ENCODE measurements at regions not wholly inside any gene's neighbourhood (a gene's known extent, or its start where the extent isn't known, plus 50 kb on each side); places are given as distances from the start of the nearest gene placed in this dataset.

DNA sequence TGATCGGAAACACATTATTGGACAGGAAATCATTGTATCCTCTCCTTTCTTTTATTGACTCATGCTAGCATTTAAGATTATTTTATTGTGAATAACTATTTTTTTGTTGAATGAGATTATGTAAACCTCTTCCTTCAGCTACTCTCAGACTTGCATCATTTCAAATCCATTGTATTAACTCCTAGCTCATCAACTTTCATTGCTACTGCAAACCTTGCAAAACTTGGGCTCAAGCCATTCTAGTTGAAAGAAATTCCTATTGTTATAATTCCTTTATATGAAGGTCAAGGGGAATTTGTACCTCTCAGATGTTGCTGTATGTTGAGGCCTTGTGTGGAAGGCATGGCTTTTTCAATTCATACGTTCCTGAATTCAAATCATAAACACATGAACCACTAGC is 1764.6 kb downstream of the SUCLG1 start:
- no peak for DNase-seq (ENCODE audit: low read depth in 2 of 2)

DNA sequence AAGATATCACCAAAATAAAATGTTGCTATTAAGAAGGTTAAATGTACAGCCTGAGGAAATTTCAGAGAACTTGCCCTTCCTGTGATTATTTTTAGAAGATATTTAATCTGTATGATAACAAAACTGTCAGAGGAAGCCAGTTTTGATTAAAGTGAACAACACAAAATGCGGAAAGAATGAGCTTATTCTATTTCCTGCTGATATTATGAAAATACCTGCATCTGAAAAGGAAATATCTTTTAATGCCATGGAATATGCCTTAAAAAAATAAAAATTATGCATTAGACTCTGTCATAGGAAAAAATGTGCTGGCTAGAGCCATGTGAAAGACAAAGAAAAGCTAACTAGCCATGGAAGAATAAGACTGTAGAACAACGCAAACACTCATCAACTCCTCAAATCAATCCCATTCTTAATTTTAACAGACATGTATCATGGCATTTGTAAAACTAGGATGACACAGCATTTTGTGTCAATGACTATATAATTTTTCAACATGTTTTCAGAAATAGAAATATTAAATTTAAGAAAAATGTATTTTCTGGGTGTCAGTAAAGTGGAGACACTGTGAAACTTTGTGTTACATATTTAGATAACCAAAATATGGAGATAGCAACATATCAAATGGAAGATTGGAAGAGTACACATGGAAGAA is 1768.2 kb downstream of the SUCLG1 start:
- no peak for DNase-seq (ENCODE audit: low read depth in 2 of 2)

DNA sequence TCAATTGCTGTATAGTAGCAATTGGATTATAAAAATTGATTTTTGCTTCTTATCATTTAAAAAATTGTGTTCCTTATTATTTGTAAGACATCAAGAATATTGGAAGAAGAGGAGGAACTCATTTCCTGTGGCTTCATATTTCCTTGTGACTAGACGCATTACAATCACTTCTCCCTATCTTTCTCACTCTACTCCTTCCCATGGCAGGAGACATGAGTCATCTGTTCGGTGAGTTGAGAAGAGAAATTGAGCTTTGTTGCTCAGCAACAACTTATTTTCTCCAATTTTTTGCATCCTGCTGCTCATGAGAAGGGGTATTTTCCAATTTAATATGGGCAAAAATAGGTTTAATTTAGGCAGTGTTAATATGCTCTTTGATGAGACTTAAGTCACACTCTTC is 1783.9 kb downstream of the SUCLG1 start:
- no peak for DNase-seq (ENCODE audit: low read depth in 2 of 2)

DNA sequence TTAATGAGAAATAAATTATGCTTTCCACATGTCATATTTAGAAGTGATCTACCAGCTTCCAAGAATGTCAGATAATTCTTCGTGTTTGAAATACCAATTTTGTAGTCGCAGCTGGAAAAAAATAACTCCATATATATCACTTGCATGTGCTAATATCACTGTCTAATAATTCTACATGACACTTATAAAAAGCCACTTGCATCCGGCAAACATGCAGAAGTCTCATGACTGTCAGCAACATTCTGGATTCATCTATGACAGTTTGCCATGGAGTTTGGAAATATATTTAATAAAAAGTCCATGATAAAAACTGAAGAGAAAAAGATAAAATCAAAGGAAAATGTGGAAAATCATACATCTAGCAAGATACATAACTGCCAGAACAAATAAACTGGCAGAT is 1784.4 kb downstream of the SUCLG1 start:
- DNase-seq (ENCODE audit: low read depth in 2 of 2), result no peak

DNA sequence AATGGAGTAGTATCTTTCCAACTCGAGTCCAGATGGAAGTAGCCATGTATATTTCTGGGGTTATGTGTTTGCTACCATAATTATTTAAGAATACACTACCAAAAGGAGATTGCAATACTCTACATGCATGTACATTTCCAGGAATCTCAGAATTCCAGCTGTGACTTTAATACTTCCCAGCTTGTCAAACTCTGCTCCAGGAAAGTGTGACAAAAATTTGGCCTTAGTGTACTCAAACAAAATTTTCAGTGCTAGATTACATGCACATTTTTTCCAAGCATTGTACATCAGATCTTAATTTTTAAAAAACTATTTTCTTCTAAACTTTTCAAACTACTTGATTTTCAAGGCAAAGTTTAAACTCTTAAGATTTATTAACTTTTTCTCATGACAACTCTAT is 1791.6 kb downstream of the SUCLG1 start:
- no peak for DNase-seq (ENCODE audit: low read depth in 2 of 2)

DNA sequence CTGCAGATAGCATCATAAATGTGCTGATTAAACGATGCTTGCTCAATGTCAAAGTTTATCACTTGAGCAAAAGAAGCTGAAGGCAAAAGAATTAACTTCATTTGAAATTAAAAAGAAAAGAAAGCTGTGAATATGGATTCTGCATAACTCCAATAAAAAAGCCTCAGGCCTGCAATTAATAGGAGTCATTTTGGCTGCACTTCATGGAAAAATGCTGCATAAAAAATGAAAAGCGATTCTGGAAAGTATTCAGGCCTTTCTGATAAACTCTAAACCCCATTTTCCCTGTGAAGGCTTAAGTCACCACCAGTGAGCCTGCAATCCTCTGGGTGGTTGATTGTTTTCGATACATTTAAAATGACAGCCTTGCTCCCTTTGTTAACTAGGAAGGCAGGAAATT is 1793.4 kb downstream of the SUCLG1 start:
- DNase-seq (ENCODE audit: low read depth in 2 of 2), result no peak

DNA sequence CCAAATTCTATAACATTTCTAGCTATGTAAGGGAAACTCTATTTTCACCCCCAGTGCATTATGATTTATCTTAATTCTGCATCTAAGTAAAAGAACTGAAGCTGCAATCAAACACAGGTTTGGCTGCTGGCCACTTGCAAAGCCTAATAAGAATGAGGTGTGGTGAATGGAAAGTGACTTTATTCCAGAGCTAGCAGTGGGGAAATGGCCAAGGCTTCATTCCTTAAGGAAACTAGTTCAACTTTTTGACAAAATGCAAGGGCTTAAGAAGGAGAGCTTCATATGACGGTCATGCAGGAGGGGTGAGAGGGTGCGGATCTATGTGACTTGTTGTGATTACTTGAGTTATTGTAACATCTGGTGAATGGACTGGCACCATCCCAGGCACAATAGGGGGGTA is 1802.0 kb downstream of the SUCLG1 start:
- DNase-seq (ENCODE audit: low read depth in 2 of 2), result no peak

DNA sequence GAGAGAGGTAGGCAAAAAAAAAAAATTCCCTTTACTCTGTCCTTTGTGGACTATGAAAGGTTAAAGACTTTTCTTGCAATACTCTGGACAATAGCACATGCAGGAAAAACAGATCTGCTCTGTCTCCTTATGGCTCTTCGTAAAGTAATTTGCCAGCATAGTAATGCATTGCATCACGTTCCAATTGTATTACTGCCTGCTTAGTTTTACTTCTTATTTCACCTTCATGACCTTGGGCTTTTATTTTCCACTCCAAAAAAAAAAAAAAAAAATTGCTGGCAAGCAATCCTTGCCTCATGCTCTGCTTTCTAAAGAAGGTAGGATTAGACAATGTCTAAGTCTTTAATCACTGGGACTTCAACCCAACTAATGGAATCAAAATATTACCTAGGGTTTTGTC is 1802.7 kb downstream of the SUCLG1 start:
- no peak for DNase-seq (ENCODE audit: low read depth in 2 of 2)

DNA sequence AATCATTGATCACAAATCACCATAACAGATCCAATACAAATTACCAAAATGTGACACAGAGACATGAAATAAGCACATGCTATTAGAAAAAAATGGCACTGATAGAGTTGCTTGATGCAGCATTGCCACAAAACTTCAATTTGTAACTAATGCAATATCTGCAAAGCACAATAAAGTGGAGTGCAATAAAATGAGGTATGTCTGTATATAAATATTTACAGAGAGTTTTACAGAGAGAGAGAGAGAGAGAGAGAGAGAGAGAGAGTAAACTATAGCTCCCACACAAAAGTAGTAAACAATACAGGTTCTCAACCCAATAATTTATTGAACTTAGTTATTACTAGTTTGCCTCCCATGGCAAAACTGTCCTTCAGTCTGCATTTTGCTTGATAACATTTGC is 1807.0 kb downstream of the SUCLG1 start:
- DNase-seq (ENCODE audit: low read depth in 2 of 2), result no peak

DNA sequence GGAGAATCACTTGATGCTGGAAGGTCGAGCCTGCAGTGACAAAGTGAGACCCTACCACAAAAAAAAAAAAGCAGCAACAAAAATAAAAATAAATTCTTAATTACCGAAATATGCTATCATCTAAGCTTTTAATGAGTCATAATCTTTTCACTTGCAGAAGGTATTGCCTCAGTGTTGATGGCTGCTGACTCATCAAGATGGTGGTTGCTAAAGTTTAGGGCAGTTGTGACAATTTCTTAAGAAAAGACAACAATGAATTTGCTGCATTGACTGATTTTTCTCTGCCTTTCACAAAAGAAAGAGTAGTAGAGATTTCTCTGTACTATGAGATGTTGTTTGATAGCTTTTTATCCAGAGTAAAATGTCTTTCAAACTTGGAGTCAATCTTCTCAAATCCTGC is 1809.0 kb downstream of the SUCLG1 start:
- DNase-seq (ENCODE audit: low read depth in 2 of 2), result no peak

DNA sequence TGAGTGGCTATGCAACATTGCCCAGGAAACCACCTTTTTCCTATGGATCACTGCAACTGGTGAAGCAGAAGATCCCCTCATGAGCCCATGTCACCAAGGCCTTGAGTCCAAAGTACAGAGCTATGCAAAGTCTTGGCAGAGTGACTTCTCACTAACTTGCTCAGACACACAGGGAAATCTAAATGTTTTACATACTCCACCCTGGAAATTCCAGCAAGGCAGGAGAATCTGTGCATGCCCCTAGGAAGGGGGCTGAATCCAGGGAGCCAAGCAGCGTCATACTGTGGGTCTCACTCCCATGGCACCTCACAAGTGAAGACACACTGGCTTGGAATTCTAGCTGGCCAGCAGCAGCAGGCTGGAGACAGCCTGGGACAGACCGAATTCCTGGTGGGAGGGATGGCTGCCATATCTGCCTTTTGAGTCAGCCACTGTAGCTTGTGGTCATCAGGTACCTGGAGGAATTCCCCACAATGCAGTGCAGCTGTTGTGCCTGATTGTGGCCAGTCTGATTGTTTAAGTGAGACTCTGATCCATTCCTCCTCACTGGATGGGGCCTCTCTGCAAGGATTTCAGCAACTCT is 1817.4 kb downstream of the SUCLG1 start:
- no peak for DNase-seq (ENCODE audit: low read depth in 2 of 2)

DNA sequence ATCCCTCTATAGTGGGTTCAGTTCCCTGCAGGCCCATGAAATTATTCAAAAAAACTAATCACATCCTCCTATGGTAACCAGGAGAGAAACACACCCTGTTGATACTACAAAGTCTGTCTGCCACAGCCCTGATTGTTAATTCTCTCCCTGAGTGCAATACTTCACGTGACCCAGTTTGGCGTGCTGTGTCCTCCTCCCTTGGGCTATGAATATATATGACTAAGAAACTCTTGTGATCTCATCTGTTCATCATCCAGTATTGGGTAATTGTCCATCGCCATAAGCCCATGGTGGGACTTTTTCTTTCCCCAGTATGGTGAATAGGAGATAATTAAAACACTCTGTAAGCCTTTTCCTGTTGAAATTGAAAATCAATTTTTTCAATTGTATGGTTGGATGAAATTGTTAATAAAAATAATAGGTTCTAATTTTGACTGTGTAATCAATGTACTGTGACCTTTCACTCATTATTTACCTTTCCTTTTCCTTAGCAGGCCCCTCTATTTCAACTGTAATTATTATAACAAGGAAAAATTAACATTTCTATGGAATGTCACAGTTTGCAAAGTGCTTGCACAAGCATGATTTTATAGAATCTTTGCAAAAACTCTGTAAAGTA is 1822.6 kb downstream of the SUCLG1 start:
- DNase-seq (ENCODE audit: low read depth in 2 of 2), result no peak

DNA sequence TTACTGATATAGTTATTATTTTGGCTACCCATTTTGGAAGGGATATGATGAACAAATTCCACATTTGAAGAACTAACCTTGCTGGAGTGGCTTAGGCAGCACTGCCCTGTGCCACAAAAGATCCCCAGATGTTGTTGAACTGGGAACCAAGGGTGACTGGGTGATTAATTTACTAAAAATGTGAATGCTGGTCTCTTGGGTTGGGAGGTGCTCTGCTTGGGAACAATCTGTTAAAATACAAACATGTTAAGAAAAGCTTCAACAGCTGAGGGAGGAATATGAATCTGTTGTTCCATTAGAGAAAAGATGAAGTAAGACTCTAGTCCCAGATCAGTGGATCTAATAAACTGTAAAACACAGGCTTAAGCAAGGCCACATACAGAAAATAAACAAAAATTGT is 1860.1 kb downstream of the SUCLG1 start:
- DNase-seq (ENCODE audit: low read depth in 2 of 2), result no peak

DNA sequence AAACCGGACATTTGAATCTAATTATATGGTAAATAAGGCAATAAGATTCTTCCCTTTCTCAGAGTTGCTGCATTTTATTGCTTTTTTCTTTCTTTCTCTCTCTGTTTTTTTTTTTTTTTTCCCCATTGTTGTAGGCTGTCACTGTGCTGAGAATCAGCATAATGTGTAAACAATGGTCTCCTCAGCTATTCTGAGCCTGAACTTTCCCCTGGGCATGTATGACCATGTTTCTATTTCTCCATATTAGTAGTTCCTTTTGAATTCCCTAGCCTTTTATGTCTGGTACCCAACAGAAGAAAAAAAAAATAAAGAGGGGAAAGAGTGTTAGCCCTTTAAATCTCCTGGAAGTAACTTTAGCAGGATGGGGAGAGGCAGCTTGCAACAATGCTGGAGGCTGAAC is 1862.5 kb downstream of the SUCLG1 start:
- DNase-seq (ENCODE audit: low read depth in 2 of 2), result no peak

DNA sequence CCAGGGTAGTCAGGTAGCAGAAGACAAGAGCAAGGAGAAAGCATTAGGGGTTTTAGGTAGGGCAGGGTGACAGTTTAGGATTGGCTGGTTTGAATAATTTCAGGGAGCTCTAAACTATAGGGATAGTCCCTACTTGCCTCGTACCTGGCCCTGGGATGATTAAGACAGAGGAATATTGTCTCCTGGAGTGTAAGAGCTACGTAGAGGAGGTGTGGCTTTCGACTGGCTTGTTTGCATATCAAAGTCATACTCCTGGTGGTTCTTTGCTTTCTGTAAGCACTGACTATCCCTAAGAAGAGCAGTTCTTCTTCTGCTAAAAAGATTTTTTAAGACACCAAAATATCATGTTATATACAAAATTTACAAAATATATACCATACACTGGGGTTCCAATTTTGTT is 1867.4 kb downstream of the SUCLG1 start:
- DNase-seq (ENCODE audit: low read depth in 2 of 2), result no peak

DNA sequence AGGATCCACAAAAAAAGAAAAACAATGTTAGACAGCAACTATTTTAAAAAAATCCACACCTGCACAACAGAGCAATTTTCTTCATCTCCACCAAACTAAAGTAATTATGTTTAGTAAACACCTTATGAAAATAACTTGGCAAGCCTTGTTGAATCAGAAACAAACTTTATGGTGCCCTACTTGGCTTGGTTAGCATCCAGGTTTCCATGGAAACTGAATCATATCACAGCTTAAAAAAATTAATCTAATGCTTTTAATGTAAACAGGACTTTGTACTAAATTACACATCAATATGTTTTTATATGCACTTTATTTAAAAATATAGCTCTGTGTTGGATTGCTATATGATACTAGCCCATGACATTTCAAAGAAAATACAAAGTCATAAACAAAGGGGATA is 1882.4 kb downstream of the SUCLG1 start:
- no peak for DNase-seq (ENCODE audit: low read depth in 2 of 2)

DNA sequence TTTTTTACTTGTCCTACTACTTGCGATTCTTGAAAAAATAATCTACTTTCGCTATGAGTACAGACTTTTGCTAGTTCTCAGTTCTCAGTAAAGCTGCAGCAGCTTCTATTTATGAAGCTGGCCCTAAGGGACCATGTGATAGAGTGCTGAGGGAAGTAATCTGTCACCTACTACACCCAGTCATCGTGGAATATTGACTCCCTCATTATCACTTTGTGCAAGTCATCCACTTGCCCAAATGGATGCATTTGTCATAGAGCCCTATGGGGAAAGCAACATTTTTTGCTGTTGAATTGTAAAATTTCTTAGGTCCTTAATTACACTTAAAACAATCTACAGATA is 1919.8 kb downstream of the SUCLG1 start:
- DNase-seq (ENCODE audit: low read depth in 2 of 2), result no peak

DNA sequence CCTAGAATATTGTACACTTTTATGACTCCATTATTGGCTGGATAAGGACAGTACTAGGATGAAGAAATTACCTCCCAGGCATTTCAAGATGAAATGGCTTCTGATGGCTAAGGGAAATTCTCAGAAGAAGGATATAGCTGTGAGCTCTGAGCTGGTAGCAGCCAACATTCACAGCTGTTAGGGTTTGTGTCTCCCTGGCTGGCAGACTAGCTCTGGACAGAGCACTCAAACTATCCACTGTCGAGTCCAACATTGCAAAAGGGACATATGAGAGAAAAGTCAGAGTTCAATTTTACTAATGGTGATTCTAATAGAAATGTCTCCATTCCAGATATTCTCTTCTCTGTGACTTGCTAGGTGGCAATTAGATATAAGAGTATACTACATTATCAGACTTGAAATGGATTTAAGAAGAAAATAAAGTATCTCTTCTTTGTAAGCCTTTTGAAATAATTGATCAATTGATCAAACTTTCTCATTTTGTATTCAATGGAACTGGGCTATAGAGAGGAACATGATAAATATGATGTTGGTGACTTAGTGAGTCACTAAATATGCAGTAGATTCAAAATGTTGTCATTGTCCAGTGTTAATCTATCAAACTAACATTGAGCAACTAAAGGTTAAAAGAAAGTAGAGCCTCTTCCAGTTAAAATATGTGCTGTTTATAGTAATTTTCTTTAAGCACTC is 1920.3 kb downstream of the SUCLG1 start:
- DNase-seq (ENCODE audit: low read depth in 2 of 2), result no peak

DNA sequence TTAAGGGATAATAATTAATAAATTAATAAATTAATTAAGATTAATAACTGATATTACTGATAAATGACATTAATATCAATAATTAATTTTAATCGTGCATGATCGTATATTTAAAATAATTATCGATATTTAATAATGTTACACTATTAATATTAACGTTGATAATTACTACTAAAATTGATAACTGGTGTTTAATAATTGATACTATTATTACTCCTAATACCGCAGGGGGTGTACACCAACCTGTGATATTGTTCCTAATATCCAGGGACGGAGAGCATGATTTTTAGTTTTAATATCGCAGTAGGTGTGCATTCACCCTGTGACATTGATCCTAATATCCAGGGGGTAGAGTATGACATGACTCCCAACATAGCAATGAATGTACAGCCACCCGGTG is 1930.8 kb downstream of the SUCLG1 start:
- no peak for DNase-seq (ENCODE audit: low read depth in 2 of 2)

DNA sequence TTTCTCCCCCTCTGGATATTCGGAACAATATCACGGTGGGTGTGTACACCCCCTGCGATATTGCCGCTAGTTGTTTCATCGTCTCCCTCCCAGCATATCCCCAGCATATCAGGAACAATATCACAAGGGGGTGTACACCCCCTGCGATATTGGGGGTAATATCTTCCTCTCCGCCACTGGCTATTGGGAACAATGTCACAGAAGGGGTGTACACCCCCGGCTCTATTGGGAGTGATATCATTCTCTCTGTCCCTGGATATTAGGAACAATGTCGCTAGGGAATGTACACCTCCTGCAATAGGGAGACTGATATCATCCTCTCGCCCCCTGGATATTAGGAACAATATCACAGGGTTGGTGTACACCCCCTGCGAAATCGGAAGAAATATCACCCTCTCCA is 1932.0 kb downstream of the SUCLG1 start:
- no peak for DNase-seq (ENCODE audit: low read depth in 2 of 2)

DNA sequence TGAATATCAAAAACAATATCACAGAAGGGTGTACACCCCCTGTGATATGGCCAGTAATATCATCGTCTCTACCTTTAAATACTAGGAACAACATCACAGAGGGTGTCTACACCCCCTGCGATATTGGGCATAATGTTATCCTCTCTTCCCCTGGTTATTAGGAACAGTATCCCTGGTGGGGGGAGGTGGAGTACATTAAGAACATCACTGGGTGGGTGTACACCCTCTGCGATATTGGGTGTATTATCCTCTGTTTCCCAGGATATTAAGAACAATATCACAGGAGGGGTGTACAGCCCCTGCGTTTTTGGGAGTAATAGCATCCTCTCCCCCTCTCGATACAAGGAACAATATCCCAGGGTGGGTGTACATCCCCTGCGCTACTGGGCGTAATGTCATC is 1932.8 kb downstream of the SUCLG1 start:
- no peak for DNase-seq (ENCODE audit: low read depth in 2 of 2)

DNA sequence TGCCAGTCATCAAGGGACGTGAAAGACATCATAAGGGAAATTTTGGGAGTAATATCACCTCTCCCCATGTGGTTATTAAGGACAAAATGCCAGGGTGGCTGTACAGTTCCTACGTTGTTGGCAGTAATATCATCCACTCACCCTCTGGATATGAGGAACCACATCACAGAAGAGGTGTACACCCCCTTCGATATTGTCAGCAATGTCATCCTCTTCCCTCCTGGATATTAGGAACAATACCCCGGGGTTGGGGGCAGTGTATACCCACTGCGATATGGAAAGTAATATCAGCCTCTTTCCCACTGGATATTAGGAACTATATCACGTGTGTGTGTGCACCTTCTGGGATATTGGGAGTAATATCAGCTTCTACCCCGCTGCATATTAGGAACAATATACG is 1933.3 kb downstream of the SUCLG1 start:
- DNase-seq (ENCODE audit: low read depth in 2 of 2), result no peak

DNA sequence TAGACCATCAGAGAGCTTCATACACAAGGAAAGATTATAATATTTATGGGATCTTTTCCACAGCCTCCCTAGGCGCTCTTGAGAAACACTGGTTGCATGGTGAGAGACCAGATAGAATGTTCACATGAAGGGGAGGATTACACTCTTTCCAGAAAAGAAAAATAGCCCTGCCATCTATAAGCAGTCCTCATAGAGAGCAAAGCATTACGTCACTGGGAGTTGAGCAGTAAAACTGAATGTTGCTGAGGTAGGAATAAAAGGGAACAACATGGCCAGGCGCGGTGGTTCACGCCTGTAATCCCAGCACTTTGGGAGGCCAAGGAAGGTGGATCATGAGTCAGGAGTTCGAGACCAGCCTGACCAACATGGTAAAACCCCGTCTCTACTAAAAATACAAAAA is 1934.3 kb downstream of the SUCLG1 start:
- DNase-seq (ENCODE audit: low read depth in 2 of 2), result no peak

Data from stimulated activated CD8-positive, alpha-beta memory T cell treated with anti-CD3 and anti-CD28 coated beads, Interleukin-2, amount 100 ng/mL, for 48 hours (primary cell).